ENCODE measurements at regions not wholly inside any gene's neighbourhood (a gene's known extent, or its start where the extent isn't known, plus 50 kb on each side); places are given as distances from the start of the nearest gene placed in this dataset.
A peak's percentile ranks its signal among the peaks of the same experiment; 100 is the strongest.

- H3K4me3 ChIP-seq (ENCODE audit: low read depth, low read length): no peak overlapping the region
- TF ChIP-seq, protein P1, sequence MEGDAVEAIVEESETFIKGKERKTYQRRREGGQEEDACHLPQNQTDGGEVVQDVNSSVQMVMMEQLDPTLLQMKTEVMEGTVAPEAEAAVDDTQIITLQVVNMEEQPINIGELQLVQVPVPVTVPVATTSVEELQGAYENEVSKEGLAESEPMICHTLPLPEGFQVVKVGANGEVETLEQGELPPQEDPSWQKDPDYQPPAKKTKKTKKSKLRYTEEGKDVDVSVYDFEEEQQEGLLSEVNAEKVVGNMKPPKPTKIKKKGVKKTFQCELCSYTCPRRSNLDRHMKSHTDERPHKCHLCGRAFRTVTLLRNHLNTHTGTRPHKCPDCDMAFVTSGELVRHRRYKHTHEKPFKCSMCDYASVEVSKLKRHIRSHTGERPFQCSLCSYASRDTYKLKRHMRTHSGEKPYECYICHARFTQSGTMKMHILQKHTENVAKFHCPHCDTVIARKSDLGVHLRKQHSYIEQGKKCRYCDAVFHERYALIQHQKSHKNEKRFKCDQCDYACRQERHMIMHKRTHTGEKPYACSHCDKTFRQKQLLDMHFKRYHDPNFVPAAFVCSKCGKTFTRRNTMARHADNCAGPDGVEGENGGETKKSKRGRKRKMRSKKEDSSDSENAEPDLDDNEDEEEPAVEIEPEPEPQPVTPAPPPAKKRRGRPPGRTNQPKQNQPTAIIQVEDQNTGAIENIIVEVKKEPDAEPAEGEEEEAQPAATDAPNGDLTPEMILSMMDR (IDR thresholded peaks at IDR 0.05; ENCODE audit: low read depth, low read length, missing control alignments): no peak
- DNase-seq (ENCODE audit: low read depth): no peak
- in situ Hi-C loops (cut with HindIII; ENCODE audit: low sequenced_read_pairs): no loop called here
These were observed 907.0 kb downstream of the RAPGEF2 start for GRCh38 chr4:160009656-160010493.

- TF ChIP-seq, protein P1 (IDR thresholded peaks at IDR 0.05; ENCODE audit: low read depth, low read length, missing control alignments): no peak
- in situ Hi-C loops (cut with HindIII; ENCODE audit: low sequenced_read_pairs): no loop called here
- DNase-seq (ENCODE audit: low read depth): no peak
- H3K4me3 ChIP-seq (ENCODE audit: low read depth, low read length): no peak overlapping the region
These were observed 917.1 kb downstream of the RAPGEF2 start for GRCh38 chr4:160019936-160020335.

- no peak overlapping the region for H3K4me3 ChIP-seq (ENCODE audit: low read depth, low read length)
- TF ChIP-seq, protein P1 (IDR thresholded peaks at IDR 0.05; ENCODE audit: low read depth, low read length, missing control alignments): no peak
- in situ Hi-C loops (cut with HindIII; ENCODE audit: low sequenced_read_pairs): no loop called here
- no peak for DNase-seq (ENCODE audit: low read depth)
These were observed 917.9 kb downstream of the RAPGEF2 start for GRCh38 chr4:160020804-160021203.

- no peak for DNase-seq (ENCODE audit: low read depth)
- TF ChIP-seq, protein P1 (IDR thresholded peaks at IDR 0.05; ENCODE audit: low read depth, low read length, missing control alignments): no peak
- no peak overlapping the region for H3K4me3 ChIP-seq (ENCODE audit: low read depth, low read length)
- in situ Hi-C loops (cut with HindIII; ENCODE audit: low sequenced_read_pairs): no loop called here
These were observed 919.0 kb downstream of the RAPGEF2 start for GRCh38 chr4:160021870-160022269.

- no peak overlapping the region for H3K4me3 ChIP-seq (ENCODE audit: low read depth, low read length)
- in situ Hi-C loops (cut with HindIII; ENCODE audit: low sequenced_read_pairs): no loop called here
- DNase-seq (ENCODE audit: low read depth): peak; percentile 5
- TF ChIP-seq, protein P1 (IDR thresholded peaks at IDR 0.05; ENCODE audit: low read depth, low read length, missing control alignments): no peak
These were observed 923.8 kb downstream of the RAPGEF2 start for GRCh38 chr4:160026721-160027120.

DNA sequence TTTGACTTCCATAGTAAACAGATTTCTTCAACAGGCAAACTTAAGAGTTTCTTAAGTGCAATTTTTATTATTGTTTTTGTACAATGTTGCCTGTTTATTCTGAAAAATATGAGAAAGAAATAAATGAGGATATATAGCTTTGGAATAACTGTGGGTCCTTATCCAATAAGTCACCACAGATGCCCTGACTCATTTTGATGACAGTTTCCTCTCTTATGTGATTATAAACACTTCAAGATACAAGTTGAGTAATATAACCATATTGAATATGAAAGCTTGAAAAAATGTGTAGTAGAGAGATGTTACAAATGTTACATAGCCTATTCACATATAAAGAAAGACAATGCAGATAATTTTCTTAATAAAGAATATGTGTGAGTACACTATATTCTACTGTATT lies 931.6 kb downstream of the RAPGEF2 start:
- DNase-seq (ENCODE audit: low read depth): no peak
- in situ Hi-C loops (cut with HindIII; ENCODE audit: low sequenced_read_pairs): no loop called here
- no peak overlapping the region for H3K4me3 ChIP-seq (ENCODE audit: low read depth, low read length)
- TF ChIP-seq, protein P1 (IDR thresholded peaks at IDR 0.05; ENCODE audit: low read depth, low read length, missing control alignments): no peak

Data from astrocyte of the cerebellum (primary cell).